Heart right ventricle (tissue), 16 donors: ENCODE measurements at regions not wholly inside any gene's neighbourhood (a gene's known extent, or its start where the extent isn't known, plus 50 kb on each side); places are given as distances from the start of the nearest gene placed in this dataset.

Experiments used
- ATAC-seq, 8 donors: fragments of 200-7000 bp; cut with Tn5 transposase; one replicate each; pipeline ENCODE4 v1.9.1; 2020; ENCODE audit warnings: mild to moderate bottlenecking in 8 of 8, moderate library complexity in 8 of 8, moderate number of reproducible peaks in 1 of 8
- DNase-seq, 2 donors: peaks; one replicate each; pipeline ENCODE4 v3.0.0-alpha.2; 2020
- H3K27ac ChIP-seq, 10 donors: fragments of 200-600 bp; sonication (generic) in 2 of 10; one replicate each; pipeline versions ENCODE4 v1.5.0 to v1.8.0; 2020 to 2022; ENCODE audit warnings: mild to moderate bottlenecking in 3 of 10
- H3K27me3 ChIP-seq, 7 donors: fragments of 200-600 bp; one replicate each; pipeline ENCODE4 v1.8.0; 2021 to 2022; ENCODE audit warnings: mild to moderate bottlenecking in 2 of 7
- H3K36me3 ChIP-seq, 9 donors: fragments of 200-600 bp; sonication (generic) in 1 of 9; one replicate each; pipeline versions ENCODE4 v1.5.0 to v1.8.0; 2020 to 2022; ENCODE audit warnings: mild to moderate bottlenecking in 2 of 9
- H3K4me1 ChIP-seq, 9 donors: fragments of 200-600 bp; sonication (generic) in 1 of 9; one replicate each; pipeline versions ENCODE4 v1.5.0 to v1.8.0; 2020 to 2022; ENCODE audit warnings: mild to moderate bottlenecking in 4 of 9
- H3K4me3 ChIP-seq, 10 donors: fragments of 200-600 bp; sonication (generic) in 2 of 10; one replicate each; pipeline versions ENCODE4 v1.5.0 to v1.8.0; 2020 to 2022; ENCODE audit warnings: mild to moderate bottlenecking in 7 of 10, moderate library complexity in 2 of 10
- H3K9me3 ChIP-seq, 11 donors: fragments of 200-600 bp in 10 of 11; sonication (generic) in 2 of 11; one replicate each; pipeline versions ENCODE4 v1.5.0 to v1.8.0; 2013 to 2022; ENCODE audit warnings: mild to moderate bottlenecking in 2 of 11, control low read depth in 1 of 11, moderate library complexity in 1 of 11
- WGBS, 2 donors: extraction: QIAGEN DNeasy Blood & Tissue Kit; methylation state at CpG; one replicate each; pipeline ENCODE4 v1.1.7; 2013; ENCODE audit warnings: inconsistent platforms in 1 of 2; 5-methylcytosine and 5-hydroxymethylcytosine counted together
- intact Hi-C, 10 donors: fragments of 100-400 bp; cut with DNase I; formaldehyde crosslinking; loops; one replicate each; pipeline versions ENCODE4 v1.11.1 to v1.14.2; 2022
- TF ChIP-seq, protein P1 (sequence below), 9 donors: fragments of 200-600 bp; sonication (generic) in 2 of 9; IDR thresholded peaks; one replicate each; pipeline versions ENCODE4 v1.5.0 to v1.8.0; 2021 to 2022; ENCODE audit warnings: antibody characterized with exemption in 9 of 9, mild to moderate bottlenecking in 5 of 9, moderate library complexity in 1 of 9
- donor health status: Arrhythmogenic right ventricular cardiomyopathy.
- donor health status: ischemic (EF 13 %, LVEDD 7.1; RV severe dilation, severe dysfunction).
- donor health status: healthy with polysubstance abuse.
- donor health status: DM: no; HTN: yes; CAD: no.
- donor health status: DM: no; HTN: no; CAD: no.
- donor health status: ischemic (EF 25% LVEDD 6.9; RV normal size, moderate dysfunction).
- donor health status: ischemic (EF 25% LVEDD 5.7; RV mildly dilated, moderate dysfunction).
- donor health status: healthy.
- donor health status: DM: yes; HTN: yes; CAD: no.
- donor health status: Ischemic cardiomyopathy.
- donor health status: ischemic (EF 35%, LVEDD 5.7; RV mildly dilated, moderate dysfunction).
- donor health status: nonischemic (EF 11% LVEDD 7.7; RV severe dilation, severe dysfunction).
- donor health status: DM: yes; HTN: yes; CAD: no.
- donor health status: PGD.
- donor health status: ischemic (EF 29% LVEDD 5.4; RV normal size, mild dysfunction).
- donor health status: nonischemic (EF 23%, LVEDD 6.1; RV moderate dilation, normal function).

DNA sequence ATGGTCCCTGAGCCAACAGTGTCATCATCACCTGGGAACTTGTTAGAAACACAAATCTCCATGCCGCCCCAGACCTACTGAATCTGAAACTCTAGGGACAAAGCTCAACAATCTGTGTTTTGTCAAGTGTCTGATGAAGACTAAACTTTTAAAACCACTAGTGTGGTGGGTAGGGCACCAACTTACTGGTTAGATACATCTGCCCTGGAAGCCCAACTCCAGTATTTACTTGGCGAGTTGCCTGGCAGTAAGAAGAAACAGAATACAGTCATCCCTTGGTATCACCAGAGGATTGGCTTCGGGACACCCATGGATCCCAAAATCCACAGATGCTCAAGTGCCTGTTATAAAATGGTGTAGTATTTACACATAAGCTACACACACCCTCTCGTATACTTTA lies 367.9 kb upstream of the DUSP10 start:
- H3K9me3 ChIP-seq = no peaks in the 10 kb centered on the region
- WGBS, 2 donors = 80 to 84% methylated on average over 4 of the region's 4 CpGs
- DNase-seq (no peak), ATAC-seq (no peak)
- H3K4me3 ChIP-seq = no peak overlapping the region
- no peak overlapping the region for H3K27ac ChIP-seq
- H3K36me3 ChIP-seq = no peaks in the 10 kb centered on the region
- intact Hi-C loops = loop anchor here in 1 of 10 donors (10.0 kb wide), 1 partner anchor 345 kb away; no protein-coding TSS in a partner anchor
- peaks cover 0 to 4% (median 0%) of the 10 kb centered on the region in 7 donors for H3K27me3 ChIP-seq
- TF ChIP-seq, protein P1, sequence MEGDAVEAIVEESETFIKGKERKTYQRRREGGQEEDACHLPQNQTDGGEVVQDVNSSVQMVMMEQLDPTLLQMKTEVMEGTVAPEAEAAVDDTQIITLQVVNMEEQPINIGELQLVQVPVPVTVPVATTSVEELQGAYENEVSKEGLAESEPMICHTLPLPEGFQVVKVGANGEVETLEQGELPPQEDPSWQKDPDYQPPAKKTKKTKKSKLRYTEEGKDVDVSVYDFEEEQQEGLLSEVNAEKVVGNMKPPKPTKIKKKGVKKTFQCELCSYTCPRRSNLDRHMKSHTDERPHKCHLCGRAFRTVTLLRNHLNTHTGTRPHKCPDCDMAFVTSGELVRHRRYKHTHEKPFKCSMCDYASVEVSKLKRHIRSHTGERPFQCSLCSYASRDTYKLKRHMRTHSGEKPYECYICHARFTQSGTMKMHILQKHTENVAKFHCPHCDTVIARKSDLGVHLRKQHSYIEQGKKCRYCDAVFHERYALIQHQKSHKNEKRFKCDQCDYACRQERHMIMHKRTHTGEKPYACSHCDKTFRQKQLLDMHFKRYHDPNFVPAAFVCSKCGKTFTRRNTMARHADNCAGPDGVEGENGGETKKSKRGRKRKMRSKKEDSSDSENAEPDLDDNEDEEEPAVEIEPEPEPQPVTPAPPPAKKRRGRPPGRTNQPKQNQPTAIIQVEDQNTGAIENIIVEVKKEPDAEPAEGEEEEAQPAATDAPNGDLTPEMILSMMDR (IDR thresholded peaks at IDR 0.05) = no peak
- peaks cover 0 to 4% (median 0%) of the 10 kb centered on the region in 9 donors for H3K4me1 ChIP-seq

DNA sequence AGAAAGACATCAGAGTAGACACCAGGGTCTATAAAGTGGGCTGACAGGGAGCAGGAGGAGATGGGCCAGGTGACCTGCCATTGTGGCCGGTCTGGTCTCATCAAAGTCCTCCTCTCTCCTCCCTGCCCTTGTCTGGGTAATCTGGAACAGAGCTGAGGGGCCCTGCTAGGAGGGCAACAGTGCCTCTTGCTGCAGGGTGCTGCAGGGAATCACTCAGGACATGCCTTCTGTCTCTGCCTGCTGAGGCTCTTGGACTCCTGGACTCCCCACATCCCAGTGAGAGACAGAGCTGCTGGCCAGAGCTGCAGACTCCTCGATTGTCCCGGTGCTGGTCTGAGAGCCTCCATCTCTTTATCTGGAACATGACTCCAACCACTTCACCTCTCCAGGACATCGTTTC lies 366.1 kb upstream of the DUSP10 start:
- peaks cover 0 to 13% (median 0%) of the 10 kb centered on the region in 7 donors for H3K27me3 ChIP-seq
- H3K4me1 ChIP-seq = peaks cover 0 to 9% (median 0%) of the 10 kb centered on the region in 9 donors
- TF ChIP-seq, protein P1 (IDR thresholded peaks at IDR 0.05) = no peak
- 45 to 59% methylated on average over 4 of the region's 4 CpGs for WGBS, 2 donors
- no peaks in the 10 kb centered on the region for H3K36me3 ChIP-seq
- H3K4me3 ChIP-seq = no peak overlapping the region
- intact Hi-C loops = loop anchor here in 1 of 10 donors (10.0 kb wide), 1 partner anchor 347 kb away; no protein-coding TSS in a partner anchor
- no peak overlapping the region for H3K27ac ChIP-seq
- no peaks in the 10 kb centered on the region for H3K9me3 ChIP-seq
- no peak for ATAC-seq
- no peak for DNase-seq

DNA sequence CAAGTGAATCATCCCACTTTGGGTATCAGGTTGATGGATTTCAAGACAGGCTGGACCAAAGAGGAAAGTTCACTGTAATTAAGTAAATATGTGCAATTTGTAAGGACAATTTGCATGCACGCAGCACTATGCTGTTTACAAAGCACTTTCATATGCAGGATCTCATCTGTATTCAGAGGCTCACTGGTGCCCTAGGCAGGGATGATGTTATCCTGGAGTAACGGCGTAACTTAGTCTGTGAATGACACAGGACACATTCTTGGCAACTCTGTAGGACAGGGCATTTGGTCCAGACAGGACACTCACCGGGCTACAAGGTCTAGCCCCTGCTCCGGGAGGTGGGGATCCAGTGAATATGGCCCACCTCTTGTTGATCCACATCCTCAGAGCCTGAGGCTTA lies 365.4 kb upstream of the DUSP10 start:
- Histone ChIP-seq H3K27me3 (peaks cover 0 to 13% (median 0%) of the 10 kb centered on the region in 7 donors), H3K27ac (no peak overlapping the region), H3K4me3 (no peak overlapping the region), H3K9me3 (no peaks in the 10 kb centered on the region), H3K36me3 (no peaks in the 10 kb centered on the region), H3K4me1 (peaks cover 0 to 9% (median 0%) of the 10 kb centered on the region in 9 donors)
- WGBS, 2 donors = 66% methylated on average over 5 of the region's 5 CpGs
- ATAC-seq (no peak), DNase-seq (no peak)
- TF ChIP-seq, protein P1 (IDR thresholded peaks at IDR 0.05) = no peak
- intact Hi-C loops = loop anchor here in 1 of 10 donors (10.0 kb wide), 1 partner anchor 348 kb away; no protein-coding TSS in a partner anchor

DNA sequence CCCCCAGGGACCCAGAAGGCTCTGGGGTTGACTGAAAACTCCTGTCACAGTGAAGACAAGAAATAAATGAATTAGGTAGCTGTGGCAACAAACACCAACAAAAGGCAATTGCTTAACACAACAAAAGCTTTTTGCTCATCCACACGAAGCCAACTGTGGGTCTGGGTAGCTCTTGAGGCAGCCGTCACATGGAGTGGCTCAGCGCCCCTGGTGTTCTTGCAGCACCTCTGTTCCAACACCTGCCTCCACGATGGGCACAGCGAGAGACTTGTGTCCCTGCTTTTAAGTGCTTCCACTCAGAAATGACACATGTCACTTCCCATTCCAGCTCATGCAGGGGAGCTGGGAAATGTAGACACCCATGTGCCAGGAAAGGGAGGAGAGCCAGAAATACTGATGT lies 364.5 kb upstream of the DUSP10 start:
- WGBS, 2 donors = 33 to 51% methylated on average over 5 of the region's 5 CpGs

More for the DNA sequence above, 364.5 kb upstream of the DUSP10 start:
- Histone ChIP-seq H3K4me3 (no peak overlapping the region), H3K27me3 (peaks cover 0 to 13% (median 0%) of the 10 kb centered on the region in 7 donors), H3K9me3 (no peaks in the 10 kb centered on the region), H3K4me1 (peaks cover 0 to 9% (median 0%) of the 10 kb centered on the region in 9 donors), H3K36me3 (no peaks in the 10 kb centered on the region), H3K27ac (no peak overlapping the region)
- peak in 1 of 2 donors; percentile 27 for DNase-seq
- intact Hi-C loops = loop anchor here in 1 of 10 donors (10.0 kb wide), 1 partner anchor 348 kb away; no protein-coding TSS in a partner anchor
- ATAC-seq = peak in 1 of 8 donors; percentile 66
- TF ChIP-seq, protein P1 (IDR thresholded peaks at IDR 0.05) = no peak
